GM19468 (cell line): ENCODE measurements at regions not wholly inside any gene's neighbourhood (a gene's known extent, or its start where the extent isn't known, plus 50 kb on each side); places are given as distances from the start of the nearest gene placed in this dataset.
A peak's percentile ranks its signal among the peaks of the same experiment; 100 is the strongest.
"Not testable (repeated sequence)": the region's sequence is repeated elsewhere in the genome, so short reads cannot be mapped to it uniquely, and the experiment has no call there.

Experiments used
- ATAC-seq: cut with Tn5 transposase; IDR thresholded peaks from one replicate; pipeline ENCODE4 v1.9.1; 2021; ENCODE audit warnings: mild to moderate bottlenecking, moderate library complexity, moderate number of reproducible peaks; ENCODE audit not compliant: unreplicated experiment; ENCODE audit errors: extremely low read depth

GRCh38 chr6:27827477-27827876, 84.7 kb downstream of the OR2B2 start:
- ATAC-seq: not testable (repeated sequence)

GRCh38 chr6:27826612-27826985, 85.6 kb downstream of the OR2B2 start:
- not testable (repeated sequence) for ATAC-seq

GRCh38 chr6:27825848-27826611, 86.2 kb downstream of the OR2B2 start:
- not testable (repeated sequence) for ATAC-seq

GRCh38 chr6:27825025-27825793, 87.0 kb downstream of the OR2B2 start:
- ATAC-seq: no peak

- ATAC-seq: peak; percentile 18
Measured at GRCh38 chr6:27824211-27825024, 87.8 kb downstream of the OR2B2 start.

- ATAC-seq: peak; percentile 48
Measured at GRCh38 chr6:27823714-27824210, 88.4 kb downstream of the OR2B2 start.

GRCh38 chr6:27816906-27817305, 95.3 kb downstream of the OR2B2 start:
- no peak for ATAC-seq

- peak; percentile 50 for ATAC-seq
Measured at GRCh38 chr6:27814665-27815424, 97.4 kb downstream of the OR2B2 start.

GRCh38 chr6:27814415-27814664, 97.9 kb downstream of the OR2B2 start:
- not testable (repeated sequence) for ATAC-seq

GRCh38 chr6:27812805-27813492, 99.2 kb downstream of the OR2B2 start:
- ATAC-seq: no peak

- ATAC-seq: no peak
Measured at GRCh38 chr6:27812078-27812804, 100.0 kb downstream of the OR2B2 start.

GRCh38 chr6:27811451-27811772, 100.8 kb downstream of the OR2B2 start:
- no peak for ATAC-seq

- no peak for ATAC-seq
Measured at GRCh38 chr6:27810768-27811450, 101.3 kb downstream of the OR2B2 start.

- peak; percentile 15 for ATAC-seq
Measured at GRCh38 chr6:27809939-27810767, 102.0 kb downstream of the OR2B2 start.

GRCh38 chr6:27809067-27809938, 102.9 kb downstream of the OR2B2 start:
- no peak for ATAC-seq

GRCh38 chr6:27808242-27809066, 103.7 kb downstream of the OR2B2 start:
- not testable (repeated sequence) for ATAC-seq
